GM21381 (cell line): ENCODE measurements at regions not wholly inside any gene's neighbourhood (a gene's known extent, or its start where the extent isn't known, plus 50 kb on each side); places are given as distances from the start of the nearest gene placed in this dataset.

Experiments
- ATAC-seq: cut with Tn5 transposase; IDR thresholded peaks from one replicate; pipeline ENCODE4 v1.9.1; 2021; ENCODE audit warnings: mild to moderate bottlenecking, moderate library complexity; ENCODE audit not compliant: unreplicated experiment

DNA sequence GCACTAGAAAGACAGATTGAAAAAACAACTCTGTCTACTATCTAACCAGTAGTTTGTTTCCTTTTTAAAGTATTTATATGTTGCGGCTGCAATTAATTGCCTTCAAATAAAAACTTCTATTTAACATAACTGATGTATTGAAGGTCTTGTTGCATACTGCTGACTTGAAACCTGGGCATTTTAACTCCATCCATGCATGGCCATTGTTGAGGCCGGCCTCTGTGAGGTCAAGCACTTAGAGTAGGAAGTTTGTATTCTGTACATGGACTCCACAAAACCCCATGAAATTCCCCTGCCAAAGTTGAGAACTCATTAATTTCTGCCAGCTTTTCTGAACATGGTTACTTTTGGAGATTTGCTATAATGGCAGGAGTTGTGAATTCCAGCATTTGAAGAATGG lies 150.6 kb downstream of the GAS1 start:
- no peak for ATAC-seq

DNA sequence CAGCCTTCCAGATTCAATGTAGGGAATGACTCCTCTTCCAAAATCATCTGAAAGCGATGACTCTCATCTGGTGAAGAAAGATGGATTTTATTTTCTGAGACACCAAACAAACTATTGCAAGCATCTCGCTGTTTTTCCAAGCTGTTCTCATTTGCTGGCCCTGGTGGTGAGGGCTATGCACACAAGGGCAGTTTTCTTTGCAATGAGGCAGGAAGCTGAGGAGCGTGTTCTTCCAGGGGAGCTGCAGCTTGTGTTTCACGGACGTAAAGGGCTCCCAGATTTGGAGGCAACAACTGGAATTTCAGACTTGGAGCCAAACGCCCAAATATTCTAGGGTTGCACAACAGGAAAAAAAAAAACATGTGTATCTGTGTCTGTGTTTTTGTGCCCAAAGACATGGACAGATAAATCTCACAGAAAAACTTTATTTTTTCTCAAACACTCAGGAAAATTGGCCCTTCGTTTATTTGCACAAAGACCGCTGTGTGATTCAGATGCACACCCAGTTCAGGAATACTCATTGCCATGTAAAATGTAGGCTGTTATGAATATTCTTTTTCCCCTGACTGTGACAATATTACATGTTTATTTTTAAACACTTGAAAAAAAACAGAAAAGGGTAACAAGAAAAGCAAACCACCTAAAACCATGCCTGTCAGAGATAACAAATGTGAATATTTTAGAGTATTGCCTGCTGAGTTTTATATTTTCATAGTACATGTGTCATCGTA lies 151.3 kb downstream of the GAS1 start:
- ATAC-seq: no peak

DNA sequence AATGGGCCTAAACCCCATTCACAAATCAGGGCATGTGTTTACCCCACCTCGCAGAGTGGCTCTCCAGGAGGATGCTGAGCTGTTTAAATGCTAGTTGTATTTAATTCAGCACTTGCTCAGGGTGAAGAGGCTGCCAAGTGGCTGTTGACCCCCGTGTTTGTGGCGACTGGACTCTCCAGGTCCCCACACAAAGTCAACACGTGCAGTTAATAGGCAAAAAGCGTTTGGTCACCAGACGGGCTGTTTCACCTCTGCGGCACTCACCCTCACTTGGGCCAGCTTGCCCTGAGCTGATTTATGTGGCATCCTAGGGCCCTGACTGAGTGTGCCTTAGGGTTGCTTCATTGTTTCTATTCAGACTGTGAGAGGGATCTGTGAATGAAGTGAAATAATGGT lies 152.3 kb downstream of the GAS1 start:
- no peak for ATAC-seq

DNA sequence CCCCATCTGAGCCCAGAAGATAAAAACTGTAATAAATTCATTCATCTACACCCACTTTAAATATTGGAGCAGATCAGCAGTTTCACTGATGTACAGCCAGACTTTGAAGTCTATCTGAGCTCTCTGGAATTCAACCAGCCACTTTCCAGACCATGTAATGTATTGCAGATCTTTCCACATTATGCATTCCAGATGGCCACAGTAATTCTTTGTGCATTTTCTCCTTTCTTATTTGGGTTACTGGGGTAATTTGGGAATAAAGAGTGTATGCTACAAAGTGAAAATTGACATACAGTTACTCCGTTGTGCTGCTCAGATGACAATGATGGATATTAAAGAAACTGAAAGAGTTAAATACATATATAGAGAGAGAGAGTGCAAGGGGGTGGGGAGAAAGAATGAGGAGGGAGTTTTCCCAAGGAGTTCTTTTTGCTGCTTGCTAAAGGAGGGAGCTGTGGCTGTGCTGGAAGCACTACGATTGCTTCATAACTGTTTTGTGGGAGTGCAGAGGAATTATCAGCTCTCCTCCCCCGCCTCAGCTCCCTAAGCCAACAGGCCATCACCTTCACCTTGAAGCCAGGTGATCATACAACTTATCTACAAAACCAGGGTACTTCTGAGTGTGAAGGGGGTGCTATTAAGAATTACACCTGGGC lies 152.8 kb downstream of the GAS1 start:
- no peak for ATAC-seq

DNA sequence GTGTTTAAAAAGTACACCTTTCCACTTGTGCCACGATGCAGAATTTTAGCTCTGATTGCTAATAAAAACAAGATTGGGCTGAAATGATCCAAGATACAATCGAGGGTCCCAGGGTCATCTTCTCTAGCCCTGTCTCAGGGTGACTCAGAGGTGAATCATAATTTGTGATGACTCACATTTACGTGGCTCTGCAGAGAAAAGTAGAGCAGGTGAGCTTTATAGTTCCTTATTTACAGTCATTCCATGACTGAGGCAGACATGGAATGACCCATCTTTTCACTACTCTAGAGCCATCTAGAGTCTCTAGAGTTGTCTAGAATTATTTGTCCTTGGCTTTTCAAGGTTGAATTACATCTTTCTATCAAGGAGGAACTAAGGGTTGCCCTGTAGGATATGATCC lies 155.2 kb downstream of the GAS1 start:
- ATAC-seq: no peak

DNA sequence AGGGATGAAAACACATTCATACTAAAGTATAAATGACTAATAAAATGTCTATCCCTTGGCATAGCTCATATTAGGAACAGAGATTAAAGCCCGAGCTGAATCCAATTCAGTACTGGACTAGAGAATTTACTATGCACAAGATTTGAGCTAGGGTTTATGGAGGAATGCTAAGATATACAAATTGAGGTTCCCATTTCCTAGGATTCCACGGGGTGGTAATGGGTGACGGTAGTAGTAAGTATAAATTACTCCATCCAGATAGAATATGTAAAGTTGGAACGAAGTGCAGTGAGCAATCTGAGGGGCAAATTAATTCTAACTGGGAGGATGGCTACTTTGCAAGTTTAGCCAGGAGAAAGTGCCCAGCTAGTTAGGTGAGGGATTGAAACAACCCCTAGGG lies 156.5 kb downstream of the GAS1 start:
- ATAC-seq: no peak

DNA sequence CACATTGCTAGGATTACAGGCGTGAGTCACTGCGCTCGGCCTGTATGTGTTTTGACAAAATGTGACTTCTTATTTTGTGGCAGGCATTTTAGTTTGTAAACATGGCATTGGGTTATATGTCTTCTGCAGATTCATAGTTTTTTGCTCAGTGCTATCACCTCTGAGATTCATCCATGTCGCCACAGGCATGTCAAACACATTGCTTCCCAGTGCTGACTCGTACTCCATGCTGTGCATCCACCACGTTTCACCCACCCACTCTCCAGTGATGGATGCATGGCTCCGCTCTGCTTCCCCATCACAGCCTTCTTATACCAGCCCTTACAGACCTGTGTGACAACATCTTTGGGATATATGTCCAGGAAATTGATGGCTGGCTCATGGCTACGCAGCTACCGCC lies 158.8 kb downstream of the GAS1 start:
- ATAC-seq: no peak

DNA sequence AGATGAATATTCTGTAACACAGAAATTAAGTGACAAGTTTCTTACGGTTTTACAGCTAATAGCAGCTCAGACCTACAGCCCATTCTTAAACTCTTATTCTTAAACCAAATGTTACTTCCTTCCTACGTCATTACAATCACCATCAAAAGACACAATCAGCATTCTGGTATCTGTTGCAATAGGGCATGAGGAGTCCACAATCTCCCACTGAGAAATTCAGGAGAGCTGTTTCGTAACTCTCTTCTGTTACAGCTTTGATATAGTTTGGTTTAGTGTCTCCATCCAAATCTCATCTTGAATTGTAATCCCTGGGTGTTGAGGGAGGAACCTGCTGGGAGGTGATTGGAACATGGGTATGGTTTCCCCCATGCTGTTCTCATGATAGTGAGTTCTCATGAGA lies 163.4 kb downstream of the GAS1 start:
- ATAC-seq: no peak

DNA sequence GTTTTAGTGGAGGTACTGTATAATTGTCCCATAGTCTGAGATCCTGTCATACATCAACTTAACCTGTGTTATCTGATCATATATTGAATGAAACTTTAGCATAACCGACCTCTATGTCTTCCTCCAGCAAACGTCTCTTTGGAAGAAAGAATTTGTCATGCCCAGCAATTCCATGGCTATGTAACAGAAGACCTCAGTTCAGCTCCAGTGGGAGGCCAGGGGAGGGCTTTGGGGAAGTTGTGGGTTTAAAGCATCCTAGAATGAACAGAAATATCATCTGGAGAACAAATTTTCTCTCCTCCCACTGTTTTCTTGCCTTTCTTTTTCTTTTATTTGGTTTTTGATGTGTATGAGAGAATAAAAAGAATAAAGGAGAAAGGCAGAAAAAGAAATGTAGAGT lies 164.5 kb downstream of the GAS1 start:
- ATAC-seq: no peak

DNA sequence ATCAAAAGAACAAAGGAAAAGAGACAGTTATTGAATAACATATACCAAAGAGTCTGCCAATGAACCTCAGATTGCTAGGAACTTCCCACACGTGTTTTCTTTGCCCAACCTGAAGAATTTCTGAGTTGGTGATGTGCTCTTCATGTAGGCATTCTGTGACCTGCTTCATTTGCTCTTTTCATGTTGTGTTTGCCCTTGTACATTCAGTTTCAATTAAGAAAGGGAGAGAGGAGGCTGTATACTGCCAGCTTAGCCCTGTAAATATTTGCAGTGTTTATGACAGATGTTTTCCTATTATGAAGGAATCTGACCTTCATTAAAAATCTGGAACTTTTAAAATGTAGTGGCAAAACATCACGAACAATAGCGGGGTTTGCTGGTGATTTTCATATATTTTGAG lies 168.5 kb downstream of the GAS1 start:
- ATAC-seq: no peak

DNA sequence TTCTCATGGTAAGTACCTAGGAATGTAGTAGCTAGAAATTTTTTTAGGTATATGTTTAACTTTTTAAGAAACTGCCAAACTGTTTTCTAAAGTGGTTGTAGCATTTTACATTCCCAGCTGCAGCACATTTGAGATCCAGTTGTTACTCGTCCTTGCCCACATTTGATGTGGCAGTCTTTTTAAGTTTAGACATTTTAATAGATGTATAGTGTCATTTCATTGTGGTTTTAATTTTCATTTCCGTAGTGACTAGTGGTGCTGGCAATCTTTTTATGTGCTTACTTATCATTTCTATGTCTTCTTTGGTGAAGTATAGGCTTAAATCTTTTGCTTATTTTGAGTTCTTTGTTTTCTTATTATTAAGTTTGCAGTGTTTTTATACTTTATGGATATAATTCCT lies 171.6 kb downstream of the GAS1 start:
- ATAC-seq: no peak

DNA sequence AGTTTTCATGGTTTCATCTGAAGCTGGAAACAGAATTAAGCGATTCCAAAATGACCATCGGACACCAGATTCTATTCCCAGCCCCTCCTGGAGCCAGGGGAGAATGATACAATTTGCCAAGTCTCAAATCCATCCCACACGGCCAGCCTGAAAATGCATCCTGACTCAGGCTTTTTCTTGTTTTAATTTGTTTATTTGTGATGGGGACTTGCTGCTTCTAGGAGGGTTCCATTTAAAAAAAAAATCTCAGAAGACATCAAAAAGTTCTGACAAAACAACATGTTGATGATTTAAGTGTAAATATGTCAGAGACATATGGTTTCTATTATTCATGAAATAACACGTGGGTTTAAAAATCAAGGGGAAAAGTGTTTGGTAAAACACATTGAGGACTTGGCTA lies 173.2 kb downstream of the GAS1 start:
- no peak for ATAC-seq

DNA sequence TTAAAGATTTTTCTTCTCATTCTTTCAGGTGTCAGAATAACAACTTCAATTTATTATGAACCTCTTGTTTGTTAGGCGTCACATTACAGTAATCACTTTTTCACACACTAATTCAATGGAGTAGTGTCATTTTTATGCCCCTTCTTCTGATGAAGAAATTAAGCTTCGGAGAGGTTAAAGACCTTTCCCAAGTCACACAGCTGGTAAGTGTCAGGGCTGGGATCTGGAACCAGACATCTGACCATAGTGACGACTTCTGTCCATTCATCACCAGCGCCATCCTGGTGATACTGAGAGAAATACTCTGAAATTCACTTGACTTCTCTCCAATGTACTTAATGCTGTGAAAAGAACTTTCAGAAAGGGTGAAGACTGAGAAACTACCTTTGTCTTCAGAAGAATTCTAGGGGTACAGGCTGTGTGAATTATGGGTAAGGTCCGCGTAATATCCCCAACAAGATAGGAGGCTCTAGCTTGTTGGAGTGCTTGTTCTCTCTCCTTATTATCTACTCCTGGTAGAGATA lies 173.8 kb downstream of the GAS1 start:
- no peak for ATAC-seq

DNA sequence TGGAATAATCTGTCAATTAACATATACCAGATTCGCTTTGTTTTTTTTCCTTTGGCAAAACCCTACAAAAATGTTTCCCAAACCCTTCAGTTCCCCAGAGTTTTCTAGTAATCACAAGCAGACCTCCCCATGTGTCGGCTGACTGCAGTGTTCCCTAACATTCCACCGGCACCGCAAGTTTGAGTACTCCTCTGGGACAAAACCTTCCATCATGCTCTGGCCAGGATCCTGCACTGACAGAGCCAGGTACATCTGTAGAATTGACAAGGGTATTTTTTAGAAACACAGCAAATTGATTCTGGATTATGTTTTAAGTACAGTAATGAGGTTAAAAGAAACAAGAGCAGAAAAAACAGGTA lies 174.7 kb downstream of the GAS1 start:
- no peak for ATAC-seq

DNA sequence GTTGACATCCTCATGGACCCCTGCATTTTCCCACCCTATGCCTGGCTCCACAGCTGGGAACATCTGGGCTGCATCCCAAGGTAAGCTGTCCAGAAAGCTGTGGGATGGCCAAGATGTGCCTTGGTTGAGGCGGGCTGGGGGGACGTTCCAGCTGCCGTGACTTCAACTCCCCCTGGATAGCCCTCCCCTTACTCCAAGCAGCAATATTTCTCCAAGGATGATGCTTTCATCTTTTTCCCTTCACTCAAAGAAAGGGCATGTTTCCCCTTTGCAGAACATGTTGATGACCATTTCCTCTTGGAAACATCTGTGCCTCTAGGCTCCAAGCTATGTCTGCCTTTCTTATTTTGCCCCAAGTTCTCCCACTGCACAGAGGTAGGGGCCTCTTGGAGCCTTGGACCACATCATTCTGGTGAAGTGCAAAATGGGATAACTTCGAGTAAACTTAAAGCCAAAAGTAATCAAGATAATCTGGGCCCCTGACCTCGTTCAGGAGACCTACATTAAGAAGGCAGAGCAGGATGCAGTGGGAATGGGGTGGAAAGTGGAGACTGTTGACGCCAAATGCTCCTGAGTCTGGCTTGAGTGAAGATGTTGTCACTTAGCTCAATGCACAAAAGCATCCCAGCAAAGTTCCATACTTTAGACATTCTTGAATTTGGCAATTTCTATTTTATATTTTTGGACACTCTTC lies 175.2 kb downstream of the GAS1 start:
- ATAC-seq: no peak

DNA sequence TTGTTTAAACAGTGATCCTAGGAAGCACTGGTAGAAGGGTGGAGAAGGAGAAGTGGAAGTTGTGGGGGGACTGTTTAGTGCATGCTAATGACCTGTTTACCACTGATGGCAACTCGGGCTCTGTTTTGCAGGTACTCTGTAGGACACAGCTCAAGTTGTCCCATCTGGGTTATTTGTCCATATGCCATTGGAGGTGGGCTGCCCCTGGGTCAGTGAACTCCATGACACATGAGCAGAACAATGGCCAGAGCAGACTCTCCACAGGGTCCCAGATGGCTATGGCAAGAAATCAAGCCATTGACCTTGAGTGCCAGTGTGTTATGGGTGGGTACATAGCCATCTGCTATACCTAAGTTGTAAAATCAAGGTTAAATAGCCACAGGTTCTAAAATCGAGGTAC lies 175.9 kb downstream of the GAS1 start:
- no peak for ATAC-seq

DNA sequence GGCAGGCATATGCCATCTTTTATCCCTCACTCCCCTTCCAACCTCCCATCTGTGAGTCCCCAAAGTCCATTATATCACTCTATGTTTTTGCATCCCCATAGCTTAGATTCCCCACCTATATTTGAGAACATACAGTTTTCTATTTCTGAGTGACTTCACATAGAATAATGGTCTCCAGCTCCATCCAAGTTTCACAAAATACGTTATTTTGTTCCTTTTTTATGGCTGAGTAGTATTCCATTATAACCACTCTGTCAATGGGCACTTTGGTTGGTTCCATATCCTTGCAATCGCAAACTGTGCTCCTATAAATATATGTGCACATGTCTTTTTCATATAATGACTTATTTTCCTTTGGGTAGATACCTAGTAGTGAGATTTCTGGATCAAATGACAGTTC lies 178.6 kb downstream of the GAS1 start:
- no peak for ATAC-seq

DNA sequence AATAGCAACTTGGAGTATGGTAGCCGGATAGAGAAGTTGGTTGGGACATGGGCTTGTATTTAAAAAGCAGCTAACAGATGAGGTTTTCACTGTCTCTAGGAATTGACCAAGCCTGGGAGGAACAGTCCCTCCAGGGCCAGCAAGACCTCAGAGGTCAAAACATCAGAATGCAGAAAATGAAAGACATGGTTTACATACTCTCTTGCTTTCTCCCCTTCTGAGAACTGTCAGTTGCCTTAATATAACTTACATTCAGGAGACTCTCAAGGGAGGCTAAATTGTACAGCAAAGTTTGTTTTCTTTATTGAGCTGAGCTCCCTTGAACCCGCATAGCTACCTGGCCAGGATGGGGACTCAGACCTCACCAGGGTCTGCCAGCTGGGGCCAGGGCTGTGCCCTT lies 179.3 kb downstream of the GAS1 start:
- ATAC-seq: no peak

DNA sequence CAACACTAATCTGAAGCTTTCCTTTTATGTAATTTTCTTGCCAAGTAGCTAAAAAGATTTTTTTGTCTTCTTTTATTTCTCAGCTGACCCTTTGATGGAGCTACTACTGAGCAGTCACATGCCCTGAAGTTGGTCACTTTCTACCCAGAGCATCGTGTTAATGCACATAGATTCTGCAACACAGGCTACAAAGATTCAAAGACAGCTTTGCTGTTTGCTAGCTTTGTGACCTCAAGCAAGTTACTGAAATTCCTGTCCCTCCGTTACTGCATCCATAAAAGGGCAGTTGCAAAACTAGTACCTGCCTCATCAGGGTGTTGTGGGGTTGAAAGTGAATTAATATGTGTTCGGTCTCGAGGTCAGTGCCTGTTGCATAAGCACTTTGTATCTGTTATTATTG lies 179.9 kb downstream of the GAS1 start:
- ATAC-seq: no peak

DNA sequence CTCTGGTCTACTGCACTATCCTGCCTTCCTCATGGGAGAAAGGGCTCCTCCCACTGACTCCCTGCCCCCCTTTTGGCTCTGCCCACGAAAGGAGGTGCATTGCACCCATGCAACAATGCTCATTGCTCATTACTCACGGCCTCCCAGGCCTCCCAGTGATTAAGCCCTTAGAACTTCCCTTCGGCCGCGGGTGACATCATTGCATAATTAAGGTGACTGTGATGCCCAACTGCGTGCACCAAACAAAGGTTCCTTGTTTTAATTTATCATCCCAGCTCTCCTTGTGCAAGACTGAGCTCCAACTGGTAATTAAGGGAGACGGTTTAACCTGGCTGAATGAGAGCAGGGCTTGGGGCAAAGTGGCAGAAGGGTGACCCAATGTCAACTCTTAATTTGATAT lies 180.4 kb downstream of the GAS1 start:
- no peak for ATAC-seq

DNA sequence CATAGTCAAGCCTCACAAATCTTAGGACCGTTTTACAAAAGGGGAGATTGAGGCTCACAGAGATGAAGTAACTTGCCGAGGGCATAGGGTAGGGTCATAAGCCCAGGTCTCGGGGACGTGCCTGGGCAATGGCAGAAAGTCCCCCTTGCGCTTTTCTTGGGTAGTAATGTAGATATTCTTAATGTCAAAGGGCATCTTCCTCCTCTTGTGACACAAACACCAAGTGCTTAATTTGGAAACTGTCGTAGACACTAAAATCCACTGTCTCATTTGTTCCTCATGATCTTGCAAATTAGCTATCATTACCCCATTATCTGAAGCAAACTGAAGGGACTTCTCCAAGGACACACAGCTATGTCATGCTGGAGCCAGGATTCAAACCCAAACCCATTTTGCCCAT lies 180.8 kb downstream of the GAS1 start:
- no peak for ATAC-seq

DNA sequence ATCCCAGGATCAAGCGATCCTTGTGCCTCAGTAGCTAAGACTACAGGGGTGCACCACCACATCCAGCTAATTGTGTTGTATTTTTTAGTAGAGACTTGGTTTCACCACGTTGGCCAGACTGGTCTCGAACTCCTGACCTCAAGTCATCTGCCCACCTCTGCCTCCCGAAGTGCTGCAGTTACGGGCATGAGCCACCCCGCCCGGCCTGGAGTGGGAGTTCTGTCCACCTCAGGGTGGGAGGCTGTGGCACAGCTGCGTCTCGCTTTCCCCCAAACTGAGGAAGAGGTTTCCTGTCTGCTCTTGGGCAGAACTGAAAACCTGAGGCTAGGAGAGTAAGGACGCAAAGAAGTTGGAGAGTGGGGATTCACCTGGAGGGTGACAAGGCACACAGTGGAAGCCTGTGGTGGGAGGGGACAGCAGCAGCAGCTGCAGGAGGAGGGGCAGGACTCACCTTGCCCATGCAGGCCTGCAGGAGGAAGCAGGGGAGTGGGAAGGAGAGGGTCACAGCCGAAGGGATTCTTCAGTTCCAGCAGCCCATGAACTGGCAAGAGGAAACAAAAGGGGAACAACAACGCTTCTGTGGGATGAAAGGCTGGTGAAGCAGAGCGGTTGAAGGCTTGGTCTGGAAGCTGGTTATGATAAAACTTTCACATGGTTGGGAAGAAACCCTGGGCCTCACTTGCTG lies 181.4 kb downstream of the GAS1 start:
- no peak for ATAC-seq
